Breast epithelium (tissue), 4 donors: ENCODE measurements at regions not wholly inside any gene's neighbourhood (a gene's known extent, or its start where the extent isn't known, plus 50 kb on each side); places are given as distances from the start of the nearest gene placed in this dataset.
"Not testable (repeated sequence)": the region's sequence is repeated elsewhere in the genome, so short reads cannot be mapped to it uniquely, and the experiment has no call there.

Experiments used
- DNase-seq, 2 donors: peaks; one replicate each; pipeline ENCODE4 v3.0.0-alpha.2; 2019; ENCODE audit warnings: low spot score in 2 of 2
- H3K27ac ChIP-seq, 2 donors: fragments of 200-600 bp; sonication (generic) in 1 of 2; one replicate each; pipeline ENCODE4 v1.5.1; 2016 to 2019; ENCODE audit warnings: mild to moderate bottlenecking in 1 of 2
- H3K27me3 ChIP-seq, 2 donors: fragments of 200-600 bp; sonication (generic) in 1 of 2; one replicate each; pipeline versions ENCODE4 v1.5.1 to v1.6.0; 2017 to 2019; ENCODE audit warnings: control low read depth in 1 of 2, mild to moderate bottlenecking in 1 of 2
- H3K36me3 ChIP-seq: fragments of 200-600 bp; one replicate; pipeline ENCODE4 v1.5.1; 2019
- H3K4me1 ChIP-seq, 2 donors: fragments of 200-600 bp; sonication (generic); one replicate each; pipeline ENCODE4 v1.5.1; 2016 to 2019; ENCODE audit warnings: control low read depth in 1 of 2
- H3K4me3 ChIP-seq, 3 donors: fragments of 200-600 bp; sonication (generic); 1 replicate in 2 of 3; 2 replicates in 1 of 3; pipeline ENCODE4 v1.5.1; 2016 to 2019; ENCODE audit warnings: mild to moderate bottlenecking in 3 of 3, moderate library complexity in 2 of 3
- H3K9me3 ChIP-seq, 2 donors: fragments of 200-600 bp; sonication (generic) in 1 of 2; one replicate each; pipeline ENCODE4 v1.5.1; 2016 to 2019; ENCODE audit warnings: control low read depth in 1 of 2
- CTCF ChIP-seq, 3 donors: fragments of 450-650 bp; IDR thresholded peaks; one replicate each; pipeline ENCODE4 v1.5.1; 2016 to 2017; ENCODE audit warnings: antibody characterized with exemption in 3 of 3, mild to moderate bottlenecking in 3 of 3, moderate library complexity in 3 of 3
- POLR2A ChIP-seq: fragments of 450-650 bp; IDR thresholded peaks from one replicate; pipeline ENCODE4 v1.6.1; 2016; ENCODE audit warnings: antibody characterized with exemption, mild to moderate bottlenecking, moderate library complexity
- POLR2AphosphoS5 ChIP-seq, 3 donors: sonication (generic); formaldehyde crosslinking; IDR thresholded peaks; one replicate each; pipeline ENCODE4 v1.6.1; 2017; ENCODE audit warnings: antibody characterized with exemption in 3 of 3
- intact Hi-C: fragments of 100-400 bp; cut with DNase I; formaldehyde crosslinking; loops from one replicate; pipeline ENCODE4 v1.15.1; 2023; ENCODE audit warnings: low total_unique reads

DNA sequence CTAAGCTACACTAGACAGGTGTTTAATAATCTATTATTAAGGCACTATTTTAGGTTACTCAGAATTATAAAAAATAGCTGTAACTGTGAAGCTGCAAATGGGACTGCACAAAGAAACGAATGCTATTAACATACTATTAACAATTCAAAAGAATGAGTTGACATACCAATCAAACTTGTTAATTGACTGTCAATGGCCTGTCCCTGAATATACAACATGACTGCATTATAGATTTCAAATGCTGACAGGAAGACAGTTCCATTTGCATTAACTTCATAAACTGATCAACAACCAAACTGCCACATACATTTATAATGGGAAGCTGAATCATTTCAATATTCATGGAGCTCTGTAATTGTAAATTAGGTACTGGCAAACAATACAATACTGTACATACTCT lies 169.0 kb upstream of the NANOGP8 start:
- Histone ChIP-seq H3K9me3 (no peaks in the 10 kb centered on the region), H3K27me3 (no peaks in the 10 kb centered on the region), H3K4me1 (no peaks in the 10 kb centered on the region), H3K36me3 (no peaks in the 10 kb centered on the region), H3K27ac (no peak overlapping the region), H3K4me3 (no peak overlapping the region)
- no peak for TF ChIP-seq POLR2AphosphoS5 (IDR thresholded peaks at IDR 0.05)
- no peak for TF ChIP-seq POLR2A
- no peak for TF ChIP-seq CTCF (IDR thresholded peaks at IDR 0.05)
- DNase-seq = no peak
- intact Hi-C loops = no loop called here

DNA sequence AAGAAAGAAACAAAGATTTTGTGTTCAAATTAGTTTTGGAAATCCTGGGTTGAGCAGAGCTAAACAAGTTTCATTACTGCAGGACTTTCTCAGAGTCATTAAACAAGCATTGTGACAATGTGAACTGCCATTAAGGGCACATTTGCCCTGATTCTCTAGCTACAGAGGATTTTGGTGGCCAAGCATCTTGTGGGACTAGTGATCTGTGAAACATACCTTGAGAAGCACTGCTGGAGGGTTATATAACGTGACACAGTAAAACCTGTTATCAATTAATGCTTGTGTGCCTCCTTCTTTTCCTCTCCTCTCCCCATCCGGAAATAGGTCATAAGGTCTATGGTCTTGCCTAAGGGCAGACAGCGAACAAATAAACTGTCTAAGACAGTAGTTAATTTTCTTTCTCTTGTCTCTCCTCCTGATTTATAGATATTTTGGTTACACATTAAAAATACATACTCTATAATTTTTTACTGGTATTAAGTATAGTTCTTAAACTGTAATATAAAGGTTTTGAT lies 167.3 kb upstream of the NANOGP8 start:
- intact Hi-C loops = no loop called here
- H3K27ac ChIP-seq = no peak overlapping the region

DNA sequence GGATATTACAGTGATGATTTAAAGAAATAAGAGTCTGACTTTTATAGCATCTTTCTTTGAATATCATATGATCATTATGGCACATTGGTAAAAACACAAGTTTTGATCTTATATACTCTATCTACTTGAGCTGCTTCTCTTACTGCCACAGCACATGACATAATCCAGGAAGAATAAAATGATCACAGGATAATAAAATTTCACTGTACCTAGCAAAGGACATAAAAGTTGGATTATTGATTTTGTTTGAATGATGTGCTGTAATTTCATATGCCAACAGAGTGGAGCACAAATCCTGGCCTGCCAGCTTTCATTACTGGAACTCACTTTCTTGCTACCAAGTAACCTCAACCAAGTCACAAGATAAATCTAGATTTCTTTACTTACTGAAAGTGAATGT lies 162.1 kb upstream of the NANOGP8 start:
- no peaks in the 10 kb centered on the region for H3K9me3 ChIP-seq
- intact Hi-C loops = no loop called here

More for the DNA sequence above, 167.3 kb upstream of the NANOGP8 start:
- TF ChIP-seq POLR2AphosphoS5 (IDR thresholded peaks at IDR 0.05) = no peak
- TF ChIP-seq CTCF (IDR thresholded peaks at IDR 0.05) = no peak
- TF ChIP-seq POLR2A = no peak
- no peaks in the 10 kb centered on the region for H3K27me3 ChIP-seq
- H3K9me3 ChIP-seq = no peaks in the 10 kb centered on the region
- no peak for DNase-seq
- no peaks in the 10 kb centered on the region for H3K36me3 ChIP-seq
- H3K4me3 ChIP-seq = no peak overlapping the region
- H3K4me1 ChIP-seq = no peaks in the 10 kb centered on the region

DNA sequence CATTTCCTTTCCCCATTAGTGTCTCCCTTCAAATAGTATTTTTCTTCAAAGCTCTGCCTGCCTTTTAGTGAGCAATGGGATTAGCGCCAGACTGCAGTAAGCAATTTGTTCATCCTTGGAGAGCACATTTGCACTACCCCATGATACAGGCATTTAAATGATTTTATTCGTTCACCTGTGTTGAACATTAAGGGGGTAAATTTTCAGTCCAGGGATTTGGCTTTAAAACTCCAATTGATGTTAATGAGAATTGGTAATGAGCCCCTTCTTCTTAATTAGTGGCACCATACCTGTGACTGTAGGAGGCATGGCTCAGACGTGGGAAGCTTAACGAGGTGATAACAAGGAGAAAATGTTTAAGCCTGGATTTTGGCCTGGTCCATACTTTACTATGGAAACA lies 161.4 kb upstream of the NANOGP8 start:
- DNase-seq = no peak
- TF ChIP-seq POLR2A (no peak), CTCF (IDR thresholded peaks at IDR 0.05) (no peak), POLR2AphosphoS5 (IDR thresholded peaks at IDR 0.05) (no peak)
- Histone ChIP-seq H3K36me3 (no peaks in the 10 kb centered on the region), H3K4me1 (no peaks in the 10 kb centered on the region), H3K27ac (no peak overlapping the region), H3K27me3 (no peaks in the 10 kb centered on the region), H3K4me3 (no peak overlapping the region), H3K9me3 (no peaks in the 10 kb centered on the region)
- intact Hi-C loops = no loop called here

More for the DNA sequence above, 162.1 kb upstream of the NANOGP8 start:
- TF ChIP-seq POLR2AphosphoS5 (IDR thresholded peaks at IDR 0.05) (no peak), POLR2A (no peak), CTCF (IDR thresholded peaks at IDR 0.05) (no peak)
- Histone ChIP-seq H3K4me1 (no peaks in the 10 kb centered on the region), H3K27ac (no peak overlapping the region), H3K27me3 (no peaks in the 10 kb centered on the region), H3K36me3 (no peaks in the 10 kb centered on the region), H3K4me3 (no peak overlapping the region)
- no peak for DNase-seq

- DNase-seq, H3K27ac ChIP-seq, H3K27me3 ChIP-seq, H3K4me1 ChIP-seq, H3K4me3 ChIP-seq, H3K36me3 ChIP-seq, intact Hi-C loops, H3K9me3 ChIP-seq: not testable (repeated sequence)
Observed at GRCh38 chr15:35245681-35246080, 160.6 kb upstream of the NANOGP8 start.

DNA sequence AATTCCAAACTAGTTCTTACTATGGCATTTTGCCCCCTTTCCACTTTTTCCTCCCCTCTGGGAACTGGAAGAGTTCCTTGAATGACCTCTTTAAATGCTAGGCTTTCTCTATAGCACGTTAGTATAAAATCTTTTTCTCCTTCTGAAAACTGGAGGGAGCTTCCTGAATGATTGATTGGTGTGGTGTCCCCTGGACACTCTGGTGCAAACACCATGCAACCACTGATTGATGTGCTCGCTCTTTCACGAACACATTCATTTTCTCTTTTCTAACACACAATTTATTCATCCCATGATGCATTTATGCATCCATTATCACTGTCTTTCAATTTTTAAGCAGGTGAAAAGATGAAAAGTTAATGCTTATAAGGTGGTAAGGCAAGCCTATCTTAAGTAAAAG lies 159.1 kb upstream of the NANOGP8 start:
- Histone ChIP-seq H3K4me1 (no peaks in the 10 kb centered on the region), H3K36me3 (no peaks in the 10 kb centered on the region), H3K27ac (no peak overlapping the region), H3K4me3 (no peak overlapping the region), H3K27me3 (no peaks in the 10 kb centered on the region), H3K9me3 (no peaks in the 10 kb centered on the region)
- intact Hi-C loops = no loop called here
- DNase-seq = no peak
- no peak for TF ChIP-seq POLR2AphosphoS5 (IDR thresholded peaks at IDR 0.05)
- no peak for TF ChIP-seq POLR2A
- no peak for TF ChIP-seq CTCF (IDR thresholded peaks at IDR 0.05)
